PC-3 (cell line): ENCODE measurements at regions not wholly inside any gene's neighbourhood (a gene's known extent, or its start where the extent isn't known, plus 50 kb on each side); places are given as distances from the start of the nearest gene placed in this dataset.

Experiments used
- EZH2phosphoT487 ChIP-seq: fragments of 300-600 bp; sonication (generic); IDR thresholded peaks from 2 replicates; pipeline ENCODE4 v1.6.1; 2018; ENCODE audit warnings: mild to moderate bottlenecking, antibody characterized with exemption, low read length, borderline replicate concordance
- TF ChIP-seq, protein P1 (sequence below): fragments of 300-600 bp; sonication (generic); conservative IDR thresholded peaks from 2 replicates; pipeline ENCODE4 v1.5.1; 2017; ENCODE audit warnings: antibody characterized with exemption, low read depth, mild to moderate bottlenecking, low read length

DNA sequence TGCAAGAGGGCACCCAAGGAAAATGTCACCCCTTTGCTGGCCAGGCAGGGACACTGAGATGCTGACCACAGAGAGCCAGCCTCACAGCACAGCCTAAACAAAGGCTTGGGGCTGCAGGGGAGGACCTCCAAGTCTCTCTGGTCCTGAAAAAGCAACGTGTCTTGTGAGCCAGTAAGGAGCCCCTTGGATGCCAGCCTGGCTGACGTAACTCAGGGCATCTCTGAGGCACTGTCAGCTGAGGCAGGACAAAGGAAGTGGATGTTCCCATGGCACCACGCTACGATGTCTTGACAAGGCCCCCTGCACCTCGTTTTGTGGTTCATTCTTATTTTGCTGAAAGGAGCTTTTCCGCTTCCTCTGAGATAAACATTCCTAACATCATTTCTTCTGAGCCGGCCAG lies 160.7 kb downstream of the OR4M2 start:
- TF ChIP-seq, protein P1, sequence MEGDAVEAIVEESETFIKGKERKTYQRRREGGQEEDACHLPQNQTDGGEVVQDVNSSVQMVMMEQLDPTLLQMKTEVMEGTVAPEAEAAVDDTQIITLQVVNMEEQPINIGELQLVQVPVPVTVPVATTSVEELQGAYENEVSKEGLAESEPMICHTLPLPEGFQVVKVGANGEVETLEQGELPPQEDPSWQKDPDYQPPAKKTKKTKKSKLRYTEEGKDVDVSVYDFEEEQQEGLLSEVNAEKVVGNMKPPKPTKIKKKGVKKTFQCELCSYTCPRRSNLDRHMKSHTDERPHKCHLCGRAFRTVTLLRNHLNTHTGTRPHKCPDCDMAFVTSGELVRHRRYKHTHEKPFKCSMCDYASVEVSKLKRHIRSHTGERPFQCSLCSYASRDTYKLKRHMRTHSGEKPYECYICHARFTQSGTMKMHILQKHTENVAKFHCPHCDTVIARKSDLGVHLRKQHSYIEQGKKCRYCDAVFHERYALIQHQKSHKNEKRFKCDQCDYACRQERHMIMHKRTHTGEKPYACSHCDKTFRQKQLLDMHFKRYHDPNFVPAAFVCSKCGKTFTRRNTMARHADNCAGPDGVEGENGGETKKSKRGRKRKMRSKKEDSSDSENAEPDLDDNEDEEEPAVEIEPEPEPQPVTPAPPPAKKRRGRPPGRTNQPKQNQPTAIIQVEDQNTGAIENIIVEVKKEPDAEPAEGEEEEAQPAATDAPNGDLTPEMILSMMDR = no peak
- no peak for TF ChIP-seq EZH2phosphoT487
